ENCODE measurements at regions not wholly inside any gene's neighbourhood (a gene's known extent, or its start where the extent isn't known, plus 50 kb on each side); places are given as distances from the start of the nearest gene placed in this dataset.
"Not testable (repeated sequence)": the region's sequence is repeated elsewhere in the genome, so short reads cannot be mapped to it uniquely, and the experiment has no call there.

GRCh38 chr10:57482259-57482658 lies 785.4 kb downstream of the IPMK start:
- no peak for DNase-seq

- no peak for DNase-seq
Observed at GRCh38 chr10:57472823-57473619, 794.7 kb downstream of the IPMK start.

- no peak for DNase-seq
Observed at GRCh38 chr10:57468894-57469432, 798.7 kb downstream of the IPMK start.

- DNase-seq = no peak
Observed at GRCh38 chr10:57465155-57465554, 802.5 kb downstream of the IPMK start.

GRCh38 chr10:57460540-57460939 lies 807.2 kb downstream of the IPMK start:
- DNase-seq = no peak

GRCh38 chr10:57457972-57458512 lies 809.7 kb downstream of the IPMK start:
- DNase-seq = no peak

- no peak for DNase-seq
Observed at GRCh38 chr10:57430376-57430775, 837.3 kb downstream of the IPMK start.

GRCh38 chr10:57420881-57421280 lies 846.8 kb downstream of the IPMK start:
- no peak for DNase-seq

- no peak for DNase-seq
Observed at GRCh38 chr10:57418476-57418875, 849.2 kb downstream of the IPMK start.

GRCh38 chr10:57395923-57396322 lies 871.8 kb downstream of the IPMK start:
- no peak for DNase-seq

- no peak for DNase-seq
Observed at GRCh38 chr10:57367412-57367811, 900.3 kb downstream of the IPMK start.

GRCh38 chr10:57362811-57363210 lies 904.9 kb downstream of the IPMK start:
- no peak for DNase-seq

GRCh38 chr10:57353403-57354003 lies 914.2 kb downstream of the IPMK start:
- no peak for DNase-seq

GRCh38 chr10:57351076-57351475 lies 916.6 kb downstream of the IPMK start:
- DNase-seq = no peak

GRCh38 chr10:57341294-57341693 lies 926.4 kb downstream of the IPMK start:
- no peak for DNase-seq

- DNase-seq = no peak
Observed at GRCh38 chr10:57338823-57339558, 928.7 kb downstream of the IPMK start.

GRCh38 chr10:57336865-57337264 lies 930.8 kb downstream of the IPMK start:
- DNase-seq = no peak

- DNase-seq = no peak
Observed at GRCh38 chr10:57336341-57336740, 931.4 kb downstream of the IPMK start.

GRCh38 chr10:57334523-57334922 lies 933.2 kb downstream of the IPMK start:
- no peak for DNase-seq

- DNase-seq = no peak
Observed at GRCh38 chr10:57333880-57334279, 933.8 kb downstream of the IPMK start.

- not testable (repeated sequence) for DNase-seq
Observed at GRCh38 chr10:57321400-57321854, 946.3 kb downstream of the IPMK start.

GRCh38 chr10:57320416-57320815 lies 947.3 kb downstream of the IPMK start:
- no peak for DNase-seq

GRCh38 chr10:57314046-57314445 lies 953.0 kb upstream of the ZWINT start:
- no peak for DNase-seq

All from islet precursor cell (in vitro differentiated cells).